ENCODE measurements at regions not wholly inside any gene's neighbourhood (a gene's known extent, or its start where the extent isn't known, plus 50 kb on each side); places are given as distances from the start of the nearest gene placed in this dataset.

DNA sequence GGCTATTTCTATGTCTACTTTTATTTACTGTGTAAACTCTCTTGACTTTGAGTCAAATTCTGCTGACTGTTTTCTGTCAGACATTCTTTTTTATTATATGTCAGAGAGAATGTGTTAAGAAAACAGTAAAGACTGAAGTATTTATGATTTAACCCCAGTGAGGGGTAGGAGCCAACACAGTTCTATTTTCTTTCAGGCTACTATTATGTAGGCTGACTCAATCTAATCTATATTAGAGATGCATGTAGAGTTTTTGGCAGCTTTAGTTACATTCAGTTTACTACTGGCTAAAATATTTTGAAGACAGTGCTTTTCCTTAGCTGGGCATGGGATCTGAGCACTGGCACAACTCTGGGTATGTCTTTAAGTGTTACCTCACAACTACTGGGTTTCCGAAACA, 1108.0 kb downstream of the CDH11 start:
- TF ChIP-seq CTCF (IDR thresholded peaks at IDR 0.05) (no peak), POLR2A (IDR thresholded peaks at IDR 0.05) (no peak)

Data from thyroid gland (tissue), 4 donors.